GM12873 (cell line): ENCODE measurements at regions not wholly inside any gene's neighbourhood (a gene's known extent, or its start where the extent isn't known, plus 50 kb on each side); places are given as distances from the start of the nearest gene placed in this dataset.

Source experiments
- TF ChIP-seq, protein P1 (sequence below): IDR thresholded peaks from 2 replicates; pipeline ENCODE4 v1.5.1; 2012; ENCODE audit warnings: low read depth, mild to moderate bottlenecking, moderate library complexity, low read length, control low read depth; ENCODE audit not compliant: insufficient read depth; ENCODE audit errors: missing control alignments

GRCh38 chr9:108271646-108272348 is 584.0 kb downstream of the ACTL7B start:
- TF ChIP-seq, protein P1, sequence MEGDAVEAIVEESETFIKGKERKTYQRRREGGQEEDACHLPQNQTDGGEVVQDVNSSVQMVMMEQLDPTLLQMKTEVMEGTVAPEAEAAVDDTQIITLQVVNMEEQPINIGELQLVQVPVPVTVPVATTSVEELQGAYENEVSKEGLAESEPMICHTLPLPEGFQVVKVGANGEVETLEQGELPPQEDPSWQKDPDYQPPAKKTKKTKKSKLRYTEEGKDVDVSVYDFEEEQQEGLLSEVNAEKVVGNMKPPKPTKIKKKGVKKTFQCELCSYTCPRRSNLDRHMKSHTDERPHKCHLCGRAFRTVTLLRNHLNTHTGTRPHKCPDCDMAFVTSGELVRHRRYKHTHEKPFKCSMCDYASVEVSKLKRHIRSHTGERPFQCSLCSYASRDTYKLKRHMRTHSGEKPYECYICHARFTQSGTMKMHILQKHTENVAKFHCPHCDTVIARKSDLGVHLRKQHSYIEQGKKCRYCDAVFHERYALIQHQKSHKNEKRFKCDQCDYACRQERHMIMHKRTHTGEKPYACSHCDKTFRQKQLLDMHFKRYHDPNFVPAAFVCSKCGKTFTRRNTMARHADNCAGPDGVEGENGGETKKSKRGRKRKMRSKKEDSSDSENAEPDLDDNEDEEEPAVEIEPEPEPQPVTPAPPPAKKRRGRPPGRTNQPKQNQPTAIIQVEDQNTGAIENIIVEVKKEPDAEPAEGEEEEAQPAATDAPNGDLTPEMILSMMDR = no peak

GRCh38 chr9:108271236-108271635 is 584.5 kb downstream of the ACTL7B start:
- TF ChIP-seq, protein P1 = no peak

- TF ChIP-seq, protein P1 = no peak
Observed at GRCh38 chr9:108270561-108270960, 585.2 kb downstream of the ACTL7B start.

- TF ChIP-seq, protein P1 = no peak
Observed at GRCh38 chr9:108270051-108270450, 585.7 kb downstream of the ACTL7B start.

DNA sequence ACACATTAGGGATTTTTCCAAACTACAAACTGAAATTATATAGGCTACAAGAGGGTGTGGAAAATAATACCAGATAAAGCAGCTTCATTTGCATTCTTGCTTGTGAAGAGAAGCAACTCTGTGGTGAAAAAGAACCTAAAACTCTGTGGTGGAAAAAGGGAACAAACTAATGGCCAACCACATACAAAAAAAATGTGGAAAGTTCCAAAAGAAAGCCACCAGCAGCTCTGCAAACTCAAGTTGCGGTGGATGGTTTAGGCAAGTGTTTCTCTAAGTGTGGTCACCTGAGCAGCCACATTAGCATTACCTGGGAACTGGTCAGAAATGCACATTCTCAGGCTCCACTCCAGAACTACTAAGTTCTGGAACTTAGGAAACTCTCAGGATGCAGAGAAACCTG is 586.4 kb downstream of the ACTL7B start:
- TF ChIP-seq, protein P1 = no peak

- TF ChIP-seq, protein P1 = no peak
Observed at GRCh38 chr9:108265065-108265464, 590.7 kb downstream of the ACTL7B start.

DNA sequence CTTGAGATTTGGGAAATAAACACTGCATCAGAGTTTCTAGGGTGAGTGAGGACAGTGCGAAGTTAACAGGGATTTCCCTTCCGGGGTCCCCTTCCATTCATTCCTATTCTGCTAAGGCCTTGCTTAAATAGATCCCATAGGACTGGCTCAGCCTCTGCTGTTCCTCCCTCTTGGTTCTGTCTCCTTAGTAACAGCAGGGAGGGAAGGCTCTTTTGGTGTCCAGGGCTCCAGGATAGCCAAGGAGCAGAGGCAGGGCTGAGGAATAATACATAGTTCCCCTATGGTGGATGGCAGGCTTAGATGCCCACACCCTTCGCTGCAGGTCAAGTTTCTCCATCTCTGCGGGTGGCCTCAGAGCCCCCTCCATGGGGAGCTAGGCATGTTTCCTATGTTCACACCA is 591.7 kb downstream of the ACTL7B start:
- TF ChIP-seq, protein P1 = no peak
